ENCODE measurements at regions not wholly inside any gene's neighbourhood (a gene's known extent, or its start where the extent isn't known, plus 50 kb on each side); places are given as distances from the start of the nearest gene placed in this dataset.

DNA sequence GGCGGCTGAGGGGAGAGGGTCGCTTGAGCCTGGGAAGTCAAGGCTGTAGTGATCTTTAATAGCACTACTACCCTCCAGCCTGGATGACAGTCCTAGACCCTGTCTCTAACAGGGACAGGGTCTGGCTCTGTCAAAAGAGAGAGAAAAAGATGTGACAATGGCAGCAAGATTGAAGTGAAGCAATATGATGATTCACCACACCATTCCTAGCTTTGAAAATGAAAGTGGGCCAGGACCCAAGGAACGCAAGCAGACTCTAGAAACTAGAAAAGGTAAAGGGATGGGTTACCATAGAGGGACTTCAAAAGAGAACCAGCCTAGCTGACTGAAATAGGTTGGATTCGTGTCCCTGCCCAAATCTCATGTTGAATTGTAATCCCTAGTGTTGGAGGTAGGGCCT is 426.9 kb downstream of the HTR1B start:
- no peak overlapping the region for H3K4me3 Mint-ChIP-seq (ENCODE audit: unreplicated experiment)
- H3K27me3 Mint-ChIP-seq (ENCODE audit: unreplicated experiment): no peaks in the 10 kb centered on the region
- DNase-seq: no peak
- peaks cover 3% of the 10 kb centered on the region for H3K9me3 Mint-ChIP-seq (ENCODE audit: unreplicated experiment)
- no peak overlapping the region for H3K27ac Mint-ChIP-seq (ENCODE audit: unreplicated experiment)
- TF ChIP-seq CTCF (IDR thresholded peaks at IDR 0.05; ENCODE audit: partially characterized antibody, unreplicated experiment): no peak
- H3K36me3 Mint-ChIP-seq (ENCODE audit: unreplicated experiment): peaks cover 13% of the 10 kb centered on the region
- H3K4me1 Mint-ChIP-seq (ENCODE audit: low read depth, unreplicated experiment): peaks cover 3% of the 10 kb centered on the region

DNA sequence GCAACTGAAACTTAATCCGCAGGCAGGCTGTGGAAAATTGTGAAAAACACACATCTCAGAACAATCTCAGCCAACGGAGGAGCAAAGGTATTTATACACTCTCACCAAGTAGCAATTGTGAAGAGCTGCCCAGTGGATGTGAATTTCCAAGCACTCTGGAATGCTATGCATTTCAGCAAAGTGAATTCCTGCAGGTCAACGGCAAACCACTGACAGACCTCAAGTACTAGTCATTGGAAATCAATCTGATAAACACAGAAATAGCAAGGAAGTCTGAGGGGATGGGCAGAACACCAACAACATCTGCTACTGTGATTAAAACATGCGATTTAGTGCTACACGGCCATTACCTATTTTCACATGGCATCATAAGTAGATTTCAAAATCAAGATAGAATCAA is 429.1 kb downstream of the HTR1B start:
- DNase-seq: no peak
- peaks cover 3% of the 10 kb centered on the region for H3K4me1 Mint-ChIP-seq (ENCODE audit: low read depth, unreplicated experiment)
- H3K27ac Mint-ChIP-seq (ENCODE audit: unreplicated experiment): no peak overlapping the region
- H3K4me3 Mint-ChIP-seq (ENCODE audit: unreplicated experiment): no peak overlapping the region
- H3K9me3 Mint-ChIP-seq (ENCODE audit: unreplicated experiment): peaks cover 3% of the 10 kb centered on the region
- no peak for TF ChIP-seq CTCF (IDR thresholded peaks at IDR 0.05; ENCODE audit: partially characterized antibody, unreplicated experiment)
- H3K36me3 Mint-ChIP-seq (ENCODE audit: unreplicated experiment): peaks cover 13% of the 10 kb centered on the region
- H3K27me3 Mint-ChIP-seq (ENCODE audit: unreplicated experiment): no peaks in the 10 kb centered on the region

GRCh38 chr6:77030929-77031674 is 432.2 kb downstream of the HTR1B start:
- TF ChIP-seq CTCF (IDR thresholded peaks at IDR 0.05; ENCODE audit: partially characterized antibody, unreplicated experiment): no peak
- peaks cover 10% of the 10 kb centered on the region for H3K4me1 Mint-ChIP-seq (ENCODE audit: low read depth, unreplicated experiment)
- no peaks in the 10 kb centered on the region for H3K36me3 Mint-ChIP-seq (ENCODE audit: unreplicated experiment)
- H3K9me3 Mint-ChIP-seq (ENCODE audit: unreplicated experiment): no peaks in the 10 kb centered on the region
- no peak overlapping the region for H3K27ac Mint-ChIP-seq (ENCODE audit: unreplicated experiment)
- DNase-seq: no peak
- H3K4me3 Mint-ChIP-seq (ENCODE audit: unreplicated experiment): no peak overlapping the region
- no peaks in the 10 kb centered on the region for H3K27me3 Mint-ChIP-seq (ENCODE audit: unreplicated experiment)

- no peaks in the 10 kb centered on the region for H3K9me3 Mint-ChIP-seq (ENCODE audit: unreplicated experiment)
- no peaks in the 10 kb centered on the region for H3K36me3 Mint-ChIP-seq (ENCODE audit: unreplicated experiment)
- no peak for TF ChIP-seq CTCF (IDR thresholded peaks at IDR 0.05; ENCODE audit: partially characterized antibody, unreplicated experiment)
These were observed 436.9 kb downstream of the HTR1B start for GRCh38 chr6:77026341-77026740.

DNA sequence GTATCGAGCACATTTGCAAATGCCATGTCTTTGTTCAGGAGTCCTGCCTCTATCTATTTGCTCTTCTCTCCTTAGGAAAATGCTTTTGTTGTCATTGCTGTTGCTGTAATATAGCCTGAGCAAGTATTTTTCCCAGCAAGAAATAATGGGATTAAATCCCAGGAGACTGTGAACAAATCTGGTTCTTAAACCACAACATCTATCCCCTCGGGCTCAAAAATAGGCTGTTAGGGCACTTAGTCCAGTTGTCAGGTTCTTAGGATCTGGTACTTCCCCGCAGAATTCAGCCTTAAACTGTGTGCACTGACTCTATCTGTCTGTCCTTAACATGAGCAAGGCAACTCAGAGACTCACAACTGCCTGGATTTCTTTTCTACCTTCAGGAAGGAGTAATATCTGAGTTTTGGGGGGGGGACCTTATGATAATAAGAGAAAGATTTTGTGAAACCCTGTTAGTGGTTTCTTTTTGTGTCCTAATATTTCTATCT is 437.5 kb downstream of the HTR1B start:
- Mint-ChIP-seq H3K27ac (ENCODE audit: unreplicated experiment) (peak overlapping the region; percentile 84), H3K4me3 (ENCODE audit: unreplicated experiment) (peak overlapping the region; percentile 55), H3K36me3 (ENCODE audit: unreplicated experiment) (no peaks in the 10 kb centered on the region), H3K27me3 (ENCODE audit: unreplicated experiment) (no peaks in the 10 kb centered on the region), H3K9me3 (ENCODE audit: unreplicated experiment) (no peaks in the 10 kb centered on the region), H3K4me1 (ENCODE audit: low read depth, unreplicated experiment) (peaks cover 20% of the 10 kb centered on the region)
- no peak for DNase-seq
- no peak for TF ChIP-seq CTCF (IDR thresholded peaks at IDR 0.05; ENCODE audit: partially characterized antibody, unreplicated experiment)

More at GRCh38 chr6:77026341-77026740, 436.9 kb downstream of the HTR1B start:
- no peak overlapping the region for H3K4me3 Mint-ChIP-seq (ENCODE audit: unreplicated experiment)
- H3K27me3 Mint-ChIP-seq (ENCODE audit: unreplicated experiment): no peaks in the 10 kb centered on the region
- peaks cover 20% of the 10 kb centered on the region for H3K4me1 Mint-ChIP-seq (ENCODE audit: low read depth, unreplicated experiment)
- no peak for DNase-seq
- peak overlapping the region; percentile 48 for H3K27ac Mint-ChIP-seq (ENCODE audit: unreplicated experiment)
